ENCODE measurements at regions not wholly inside any gene's neighbourhood (a gene's known extent, or its start where the extent isn't known, plus 50 kb on each side); places are given as distances from the start of the nearest gene placed in this dataset.

DNA sequence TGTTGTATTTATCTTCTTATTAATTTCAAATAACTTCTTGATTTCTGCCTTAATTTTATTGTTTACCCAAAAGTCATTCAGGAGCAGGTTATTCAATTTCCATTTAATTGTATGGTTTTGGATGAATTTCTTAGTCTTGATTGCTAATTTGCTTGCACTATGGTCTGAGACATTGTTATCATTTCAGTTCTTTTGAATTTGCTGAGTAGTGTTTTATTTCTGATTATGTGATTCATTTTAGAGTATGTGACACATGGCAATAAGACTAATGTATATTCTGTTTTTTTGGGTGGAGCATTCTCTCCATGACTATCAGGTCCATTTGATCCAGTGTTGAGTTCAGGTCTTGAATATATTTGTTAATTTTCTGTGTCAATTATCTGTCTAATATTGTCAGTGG lies 236.7 kb downstream of the EDA2R start:
- ATAC-seq: no peak
- no peaks in the 10 kb centered on the region for H3K27me3 ChIP-seq

DNA sequence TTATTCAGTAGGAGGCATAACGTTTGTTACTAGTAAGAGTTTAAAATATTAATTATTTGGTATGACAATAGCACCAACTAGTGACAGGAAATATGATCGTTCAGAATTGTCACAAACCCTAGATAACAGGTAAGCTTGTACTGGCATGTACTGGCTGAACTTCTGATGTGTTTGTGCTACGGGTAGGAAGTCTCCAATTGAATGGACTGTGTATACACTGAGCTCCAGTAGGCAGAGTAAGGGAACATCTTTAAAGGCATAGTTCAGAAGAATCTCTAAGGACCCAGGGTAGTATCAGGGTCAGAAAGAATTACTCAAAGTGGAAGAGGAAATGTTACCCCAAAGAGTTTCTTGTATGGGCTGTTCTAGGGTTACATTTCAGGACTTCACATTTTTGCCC lies 230.4 kb downstream of the EDA2R start:
- Histone ChIP-seq H3K36me3 (no peaks in the 10 kb centered on the region), H3K4me1 (no peaks in the 10 kb centered on the region), H3K27ac (no peak overlapping the region), H3K4me3 (no peak overlapping the region), H3K9me3 (no peaks in the 10 kb centered on the region), H3K27me3 (peaks cover 0 to 11% (median 0%) of the 10 kb centered on the region in 9 donors)
- intact Hi-C loops (cut with DNase I): no loop called here
- WGBS, 4 donors: 28 to 41% (median 39%) methylated on average over 3 of the region's 3 CpGs
- no peak for TF ChIP-seq POLR2A (IDR thresholded peaks at IDR 0.05)
- TF ChIP-seq, protein P1, sequence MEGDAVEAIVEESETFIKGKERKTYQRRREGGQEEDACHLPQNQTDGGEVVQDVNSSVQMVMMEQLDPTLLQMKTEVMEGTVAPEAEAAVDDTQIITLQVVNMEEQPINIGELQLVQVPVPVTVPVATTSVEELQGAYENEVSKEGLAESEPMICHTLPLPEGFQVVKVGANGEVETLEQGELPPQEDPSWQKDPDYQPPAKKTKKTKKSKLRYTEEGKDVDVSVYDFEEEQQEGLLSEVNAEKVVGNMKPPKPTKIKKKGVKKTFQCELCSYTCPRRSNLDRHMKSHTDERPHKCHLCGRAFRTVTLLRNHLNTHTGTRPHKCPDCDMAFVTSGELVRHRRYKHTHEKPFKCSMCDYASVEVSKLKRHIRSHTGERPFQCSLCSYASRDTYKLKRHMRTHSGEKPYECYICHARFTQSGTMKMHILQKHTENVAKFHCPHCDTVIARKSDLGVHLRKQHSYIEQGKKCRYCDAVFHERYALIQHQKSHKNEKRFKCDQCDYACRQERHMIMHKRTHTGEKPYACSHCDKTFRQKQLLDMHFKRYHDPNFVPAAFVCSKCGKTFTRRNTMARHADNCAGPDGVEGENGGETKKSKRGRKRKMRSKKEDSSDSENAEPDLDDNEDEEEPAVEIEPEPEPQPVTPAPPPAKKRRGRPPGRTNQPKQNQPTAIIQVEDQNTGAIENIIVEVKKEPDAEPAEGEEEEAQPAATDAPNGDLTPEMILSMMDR (IDR thresholded peaks at IDR 0.05): no peak
- no peak for ATAC-seq
- DNase-seq: no peak

More for the DNA sequence above, 236.7 kb downstream of the EDA2R start:
- H3K27ac ChIP-seq: no peak overlapping the region
- intact Hi-C loops (cut with DNase I): no loop called here
- no peak overlapping the region for H3K4me3 ChIP-seq
- no peaks in the 10 kb centered on the region for H3K36me3 ChIP-seq
- H3K4me1 ChIP-seq: no peaks in the 10 kb centered on the region
- DNase-seq: no peak
- peaks cover 0 to 3% (median 0%) of the 10 kb centered on the region in 12 donors for H3K9me3 ChIP-seq
- TF ChIP-seq POLR2A (IDR thresholded peaks at IDR 0.05): no peak
- TF ChIP-seq, protein P1 (IDR thresholded peaks at IDR 0.05): no peak

DNA sequence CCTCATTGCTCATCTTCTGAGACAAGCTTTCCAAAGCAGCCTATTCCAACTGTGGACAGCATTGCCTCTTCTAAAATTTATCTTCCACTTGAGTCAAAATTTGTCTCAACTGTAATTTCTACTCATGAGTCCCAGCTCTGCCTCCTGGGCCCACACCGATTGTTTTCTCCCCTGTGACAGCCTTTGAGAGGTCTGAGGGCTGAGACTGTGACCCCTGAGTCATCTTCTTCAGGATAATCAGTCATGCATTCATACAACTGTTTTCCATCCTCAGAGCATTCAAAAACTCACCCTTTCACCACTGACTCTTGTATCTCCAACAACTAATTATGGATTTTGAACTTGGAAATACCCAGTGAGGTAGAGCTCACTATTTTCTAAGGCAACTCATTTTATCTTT lies 228.1 kb downstream of the EDA2R start:
- TF ChIP-seq, protein P1 (IDR thresholded peaks at IDR 0.05): no peak
- no peak for TF ChIP-seq POLR2A (IDR thresholded peaks at IDR 0.05)
- no peak for DNase-seq
- Histone ChIP-seq H3K36me3 (no peaks in the 10 kb centered on the region), H3K9me3 (no peaks in the 10 kb centered on the region), H3K4me3 (no peak overlapping the region), H3K27me3 (peaks cover 0 to 17% (median 0%) of the 10 kb centered on the region in 9 donors), H3K27ac (no peak overlapping the region), H3K4me1 (no peaks in the 10 kb centered on the region)
- WGBS, 4 donors: 28 to 62% (median 43%) methylated on average over 1 of the region's 1 CpG
- no peak for ATAC-seq
- intact Hi-C loops (cut with DNase I): loop anchor here in 1 of 10 donors (10.0 kb wide), 1 partner anchor 64 kb away; no protein-coding TSS in a partner anchor
